K562 (cell line): ENCODE measurements at regions not wholly inside any gene's neighbourhood (a gene's known extent, or its start where the extent isn't known, plus 50 kb on each side); places are given as distances from the start of the nearest gene placed in this dataset.

Experiments used
- ATAC-seq: fragments of 200-7000 bp; cut with Tn5 transposase; 3 replicates; pipeline ENCODE4 v1.9.1; 2020; ENCODE audit warnings: moderate library complexity
- BruUV-seq: library from RNA; stranded (reverse); fragments of 400-500 nt; replicated peaks from 2 replicates; lab custom pipeline; 2021; lab: Mats Ljungman, UMichigan
- CTCF ChIA-PET: fragments of 300-600 bp; formaldehyde crosslinking; extraction: SDS; loops from one replicate; lab custom pipeline; 2021; ENCODE audit warnings: low intra/inter-chr PET ratio; lab: Yijun Ruan, JAX
- POLR2A ChIA-PET: fragments of 300-600, 350-650 bp; sonication (Branson Sonifier 250); formaldehyde crosslinking; extraction: SDS; loops from one replicate; lab custom pipeline; 2021; ENCODE audit warnings: antibody characterized with exemption, inconsistent platforms; lab: Yijun Ruan, JAX
- DNase-seq, 4 experiments: peaks; one replicate each; pipeline versions ENCODE4 v3.0.0 to v3.0.0-alpha.2; 2011 to 2018; ENCODE audit warnings: low spot score in 3 of 4, mixed read lengths in 3 of 4; ENCODE audit errors: extremely low read depth in 1 of 4
- FAIRE-seq: peaks from 2 replicates; lab custom pipeline; 2011; peaks lifted over from hg19 to GRCh38; lab: Jason Lieb, UNC
- H2AFZ ChIP-seq: 2 replicates; pipeline ENCODE4 v1.6.0; 2011; ENCODE audit warnings: low read depth, low read length, control low read depth, inconsistent platforms
- H3K27ac ChIP-seq: fragments of 200-600 bp; 3 replicates; pipeline ENCODE4 v1.8.0; 2011; ENCODE audit warnings: low read depth, mild to moderate bottlenecking, control low read depth, inconsistent platforms, low read length, moderate library complexity, mixed read lengths; ENCODE audit errors: extremely low read depth
- H3K27me3 ChIP-seq, 2 experiments: fragments of 300-600 bp in 1 of 2; 2 replicates in 1 of 2; 3 replicates in 1 of 2; pipeline versions ENCODE4 v1.6.0 to v1.8.0; 2011; ENCODE audit warnings: inconsistent platforms in 2 of 2, low read length in 2 of 2, mild to moderate bottlenecking in 1 of 2, mixed read lengths in 1 of 2, moderate library complexity in 1 of 2; ENCODE audit not compliant: control insufficient read depth in 2 of 2, insufficient read depth in 2 of 2
- H3K36me3 ChIP-seq: fragments of 300-600 bp; 3 replicates; pipeline ENCODE4 v1.8.0; 2011; ENCODE audit warnings: mild to moderate bottlenecking, low read length, inconsistent platforms; ENCODE audit not compliant: control insufficient read depth, insufficient read depth
- H3K4me1 ChIP-seq, 2 experiments: fragments of 200-600 bp in 1 of 2; replicated peaks in 1 of 2; 2 replicates in 1 of 2; 3 replicates in 1 of 2; pipeline versions ENCODE4 v1.5.1 to v1.8.0; 2011; ENCODE audit warnings: inconsistent platforms in 2 of 2, low read length in 2 of 2, mild to moderate bottlenecking in 1 of 2, mixed read lengths in 1 of 2, moderate library complexity in 1 of 2; ENCODE audit not compliant: control insufficient read depth in 2 of 2, insufficient read depth in 2 of 2
- H3K4me2 ChIP-seq: 2 replicates; pipeline ENCODE4 v1.6.1; 2011; ENCODE audit warnings: low read length, control low read depth, inconsistent platforms, mixed read lengths; ENCODE audit not compliant: insufficient read depth
- H3K4me3 ChIP-seq: fragments of 200-600 bp; sonication (generic), shearing (Covaris generic); 2 replicates; pipeline ENCODE4 v1.5.1; 2016; ENCODE audit warnings: control low read depth, inconsistent platforms
- H3K79me2 ChIP-seq: fragments of 200-600 bp; 3 replicates; pipeline ENCODE4 v1.8.0; 2011; ENCODE audit warnings: low read length, inconsistent platforms; ENCODE audit not compliant: control insufficient read depth, insufficient read depth
- H3K9ac ChIP-seq, 2 experiments: 2 replicates each; pipeline versions ENCODE4 v1.6.0 to v1.6.1; 2011; ENCODE audit warnings: low read depth in 2 of 2, low read length in 2 of 2, control low read depth in 1 of 2, inconsistent platforms in 1 of 2, mild to moderate bottlenecking in 1 of 2, mixed read lengths in 1 of 2; ENCODE audit not compliant: insufficient read depth in 1 of 2
- H3K9me1 ChIP-seq: one replicate; pipeline ENCODE4 v1.6.0; 2011; ENCODE audit warnings: inconsistent platforms, mild to moderate bottlenecking, low read length, moderate library complexity; ENCODE audit not compliant: control insufficient read depth, insufficient read depth
- H3K9me3 ChIP-seq: replicated peaks from 2 replicates; pipeline ENCODE4 v1.5.1; 2011; ENCODE audit warnings: low read depth, low read length, inconsistent platforms; ENCODE audit not compliant: control insufficient read depth, insufficient read depth
- H4K20me1 ChIP-seq: replicated peaks from 2 replicates; pipeline ENCODE4 v1.6.1; 2011; ENCODE audit warnings: low read length, inconsistent platforms, mixed read lengths; ENCODE audit not compliant: control insufficient read depth, insufficient read depth
- GATAD2A ChIP-seq: fragments of 450-650 bp; IDR thresholded peaks from 2 replicates; pipeline ENCODE4 v1.6.1; 2017
- PHB ChIP-seq: fragments of 250-450 bp; sonication (Bioruptor Pico); IDR thresholded peaks from 2 replicates; pipeline ENCODE4 v1.5.0; 2021
- PTBP1 ChIP-seq: fragments of 200-400 bp; formaldehyde crosslinking; IDR thresholded peaks from 2 replicates; pipeline ENCODE4 v1.6.1; 2017; ENCODE audit warnings: low read depth, low read length
- RBM22 ChIP-seq: fragments of 200-400 bp; formaldehyde crosslinking; IDR thresholded peaks from 2 replicates; pipeline ENCODE4 v1.6.1; 2018; ENCODE audit warnings: low read length, low read depth; ENCODE audit not compliant: poor library complexity, severe bottlenecking
- ZBTB33 ChIP-seq: sonication (generic); formaldehyde crosslinking; IDR thresholded peaks from 2 replicates; pipeline ENCODE4 v1.8.1; 2023; ENCODE audit warnings: mild to moderate bottlenecking, missing genetic modification reagents
- ZNF146 ChIP-seq: IDR thresholded peaks from one replicate; pipeline ENCODE4 v1.6.1; 2018; ENCODE audit warnings: missing compliant biosample characterization; ENCODE audit not compliant: unreplicated experiment
- WGBS: fragments of 100-300 bp; shearing (Covaris generic); methylation state at CpG from one replicate; pipeline ENCODE4 v1.1.6; 2016; ENCODE audit warnings: low coverage, mixed read lengths; ENCODE audit not compliant: insufficient coverage; ENCODE audit errors: missing lambda C conversion rate; 5-methylcytosine and 5-hydroxymethylcytosine counted together
- in situ Hi-C: fragments of 300-500 bp; cut with MboI; formaldehyde crosslinking; loops from 4 replicates; pipeline ENCODE4 v1.15.0; 2018; ENCODE audit warnings: inconsistent platforms, mixed read lengths
- intact Hi-C: fragments of 100-400 bp; cut with micrococcal nuclease; formaldehyde crosslinking; loops from 2 replicates; pipeline ENCODE4 v1.14.2; 2022

- TF ChIP-seq ZBTB33 (CRISPR knock-in tag) (no peak), PHB (CRISPR knock-in tag) (no peak), RBM22 (no peak), PTBP1 (no peak), ZNF146 (CRISPR knock-in tag) (no peak), GATAD2A (no peak)
- FAIRE-seq = no peak
- Histone ChIP-seq H3K27me3 (no peaks in the 10 kb centered on the region), H3K27ac (no peak overlapping the region), H3K4me2 (no peak overlapping the region), H2AFZ (no peak overlapping the region), H3K9me1 (no peaks in the 10 kb centered on the region), H4K20me1 (no peaks in the 10 kb centered on the region), H3K4me1 (no peaks in the 10 kb centered on the region), H3K36me3 (no peaks in the 10 kb centered on the region), H3K79me2 (no peaks in the 10 kb centered on the region), H3K9ac (no peak overlapping the region), H3K4me3 (no peak overlapping the region), H3K9me3 (no peaks in the 10 kb centered on the region)
- no peak for DNase-seq
- intact Hi-C loops (no loop called here), in situ Hi-C loops (no loop called here)
- POLR2A ChIA-PET = interaction anchor here (0.7 kb wide), 1 partner anchor 149 kb away, joined by 3 read pairs; no protein-coding TSS in a partner anchor
- CTCF ChIA-PET = no interaction called here
- no TSS peak for BruUV-seq
- no CpG with 5 or more reads among the region's 1 CpG for WGBS
- no peak for ATAC-seq
Measured at GRCh38 chr20:4352348-4352747, 103.3 kb upstream of the ADRA1D start.
